OCI-LY1 (cell line): ENCODE measurements at regions not wholly inside any gene's neighbourhood (a gene's known extent, or its start where the extent isn't known, plus 50 kb on each side); places are given as distances from the start of the nearest gene placed in this dataset.
"Not testable (repeated sequence)": the region's sequence is repeated elsewhere in the genome, so short reads cannot be mapped to it uniquely, and the experiment has no call there.

Experiments used
- H2AFZ ChIP-seq: fragments of 200-600 bp; sonication (generic), shearing (Covaris generic); 2 replicates; pipeline ENCODE4 v1.6.0; 2014; ENCODE audit warnings: antibody characterized with exemption, mild to moderate bottlenecking, low read length
- H3F3A ChIP-seq: fragments of 200-600 bp; sonication (generic), shearing (Covaris generic); 2 replicates; pipeline ENCODE4 v1.6.0; 2014; ENCODE audit warnings: mild to moderate bottlenecking, antibody characterized with exemption, low read length, moderate library complexity; ENCODE audit not compliant: insufficient read depth
- H3K27ac ChIP-seq: fragments of 200-600 bp; sonication (generic); 2 replicates; pipeline ENCODE4 v1.5.1; 2014; ENCODE audit warnings: low read length, mixed run types, mild to moderate bottlenecking, low read depth; ENCODE audit not compliant: poor library complexity, severe bottlenecking
- H3K27me3 ChIP-seq: fragments of 200-600 bp; sonication (generic); 2 replicates; pipeline ENCODE4 v1.6.0; 2014; ENCODE audit warnings: antibody characterized with exemption, mild to moderate bottlenecking, low read length, moderate library complexity; ENCODE audit not compliant: insufficient read depth
- H3K36me3 ChIP-seq: fragments of 200-600 bp; sonication (generic); 2 replicates; pipeline ENCODE4 v1.6.1; 2014; ENCODE audit warnings: mild to moderate bottlenecking, antibody characterized with exemption, low read length, moderate library complexity, mixed read lengths; ENCODE audit not compliant: insufficient read depth
- H3K4me1 ChIP-seq: fragments of 200-600 bp; sonication (generic); 2 replicates; pipeline ENCODE4 v1.5.1; 2014; ENCODE audit warnings: mild to moderate bottlenecking, low read length, moderate library complexity; ENCODE audit not compliant: insufficient read depth, severe bottlenecking
- H3K4me2 ChIP-seq: fragments of 200-600 bp; sonication (generic), shearing (Covaris generic); 2 replicates; pipeline ENCODE4 v1.6.1; 2014; ENCODE audit warnings: low read length
- H3K4me3 ChIP-seq: fragments of 200-600 bp; sonication (generic); 2 replicates; pipeline ENCODE4 v1.5.1; 2014; ENCODE audit warnings: low read length, low read depth, mild to moderate bottlenecking, mixed read lengths; ENCODE audit not compliant: poor library complexity, severe bottlenecking
- H3K79me2 ChIP-seq: fragments of 200-600 bp; shearing (Covaris generic); 2 replicates; pipeline ENCODE4 v1.6.1; 2016; ENCODE audit warnings: mixed run types, low read length, mixed read lengths; ENCODE audit not compliant: insufficient read depth
- H3K9ac ChIP-seq: fragments of 200-600 bp; sonication (generic), shearing (Covaris generic); 2 replicates; pipeline ENCODE4 v1.6.1; 2014; ENCODE audit warnings: mild to moderate bottlenecking, low read length, mixed read lengths
- H3K9me2 ChIP-seq: fragments of 200-600 bp; sonication (generic), shearing (Covaris generic); 2 replicates; pipeline ENCODE4 v1.6.1; 2014; ENCODE audit warnings: low read depth, mild to moderate bottlenecking, low read length, mixed read lengths
- H3K9me3 ChIP-seq: fragments of 200-600 bp; shearing (Covaris generic); 2 replicates; pipeline ENCODE4 v1.6.1; 2014; ENCODE audit warnings: low read length, mixed read lengths
- H4K20me1 ChIP-seq: fragments of 200-600 bp; sonication (generic), shearing (Covaris generic); 2 replicates; pipeline ENCODE4 v1.6.0; 2016; ENCODE audit warnings: mild to moderate bottlenecking, low read length; ENCODE audit not compliant: insufficient read depth
- EZH2 ChIP-seq: fragments of 200-600 bp; sonication (generic), shearing (Covaris generic); IDR thresholded peaks from 2 replicates; pipeline ENCODE4 v1.8.0; 2017; ENCODE audit warnings: borderline replicate concordance, mixed run types, mild to moderate bottlenecking, antibody characterized with exemption, low read length, moderate library complexity, mixed read lengths
- TF ChIP-seq, protein P1 (sequence below): fragments of 200-600 bp; sonication (generic), shearing (Covaris generic); IDR thresholded peaks from 2 replicates; pipeline ENCODE4 v1.5.1; 2017; ENCODE audit warnings: mild to moderate bottlenecking, antibody characterized with exemption, low read length, moderate library complexity, mixed read lengths

DNA sequence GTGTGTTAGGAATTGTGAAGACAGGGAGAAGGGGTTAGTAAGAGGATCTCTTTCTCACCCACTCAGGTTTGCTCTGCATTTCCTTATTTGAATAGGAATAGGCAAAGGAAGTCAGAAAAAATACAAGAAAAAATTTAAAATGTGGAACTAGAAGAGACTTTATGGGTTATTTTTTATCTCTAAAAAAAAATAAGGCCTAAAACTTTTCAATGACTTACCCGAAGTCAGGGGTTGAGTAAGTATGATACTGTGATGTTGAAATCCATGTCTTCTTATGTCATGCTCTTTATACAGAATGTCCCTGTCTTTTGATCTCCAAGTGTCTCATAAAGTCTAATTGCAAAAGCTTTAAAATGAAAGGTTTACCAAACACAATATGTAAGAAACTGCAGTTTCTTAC is 148.3 kb upstream of the PIK3R1 start:
- H2AFZ ChIP-seq = no peak overlapping the region
- no peaks in the 10 kb centered on the region for H3K4me1 ChIP-seq
- no peaks in the 10 kb centered on the region for H3K9me2 ChIP-seq
- no peaks in the 10 kb centered on the region for H3K79me2 ChIP-seq
- H4K20me1 ChIP-seq = no peaks in the 10 kb centered on the region
- no peaks in the 10 kb centered on the region for H3F3A ChIP-seq
- H3K9ac ChIP-seq = no peak overlapping the region
- TF ChIP-seq, protein P1, sequence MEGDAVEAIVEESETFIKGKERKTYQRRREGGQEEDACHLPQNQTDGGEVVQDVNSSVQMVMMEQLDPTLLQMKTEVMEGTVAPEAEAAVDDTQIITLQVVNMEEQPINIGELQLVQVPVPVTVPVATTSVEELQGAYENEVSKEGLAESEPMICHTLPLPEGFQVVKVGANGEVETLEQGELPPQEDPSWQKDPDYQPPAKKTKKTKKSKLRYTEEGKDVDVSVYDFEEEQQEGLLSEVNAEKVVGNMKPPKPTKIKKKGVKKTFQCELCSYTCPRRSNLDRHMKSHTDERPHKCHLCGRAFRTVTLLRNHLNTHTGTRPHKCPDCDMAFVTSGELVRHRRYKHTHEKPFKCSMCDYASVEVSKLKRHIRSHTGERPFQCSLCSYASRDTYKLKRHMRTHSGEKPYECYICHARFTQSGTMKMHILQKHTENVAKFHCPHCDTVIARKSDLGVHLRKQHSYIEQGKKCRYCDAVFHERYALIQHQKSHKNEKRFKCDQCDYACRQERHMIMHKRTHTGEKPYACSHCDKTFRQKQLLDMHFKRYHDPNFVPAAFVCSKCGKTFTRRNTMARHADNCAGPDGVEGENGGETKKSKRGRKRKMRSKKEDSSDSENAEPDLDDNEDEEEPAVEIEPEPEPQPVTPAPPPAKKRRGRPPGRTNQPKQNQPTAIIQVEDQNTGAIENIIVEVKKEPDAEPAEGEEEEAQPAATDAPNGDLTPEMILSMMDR = no peak
- no peak for TF ChIP-seq EZH2
- H3K4me3 ChIP-seq = no peak overlapping the region
- no peak overlapping the region for H3K4me2 ChIP-seq
- H3K9me3 ChIP-seq = no peaks in the 10 kb centered on the region
- H3K27me3 ChIP-seq = no peaks in the 10 kb centered on the region
- H3K27ac ChIP-seq = no peak overlapping the region
- H3K36me3 ChIP-seq = no peaks in the 10 kb centered on the region

DNA sequence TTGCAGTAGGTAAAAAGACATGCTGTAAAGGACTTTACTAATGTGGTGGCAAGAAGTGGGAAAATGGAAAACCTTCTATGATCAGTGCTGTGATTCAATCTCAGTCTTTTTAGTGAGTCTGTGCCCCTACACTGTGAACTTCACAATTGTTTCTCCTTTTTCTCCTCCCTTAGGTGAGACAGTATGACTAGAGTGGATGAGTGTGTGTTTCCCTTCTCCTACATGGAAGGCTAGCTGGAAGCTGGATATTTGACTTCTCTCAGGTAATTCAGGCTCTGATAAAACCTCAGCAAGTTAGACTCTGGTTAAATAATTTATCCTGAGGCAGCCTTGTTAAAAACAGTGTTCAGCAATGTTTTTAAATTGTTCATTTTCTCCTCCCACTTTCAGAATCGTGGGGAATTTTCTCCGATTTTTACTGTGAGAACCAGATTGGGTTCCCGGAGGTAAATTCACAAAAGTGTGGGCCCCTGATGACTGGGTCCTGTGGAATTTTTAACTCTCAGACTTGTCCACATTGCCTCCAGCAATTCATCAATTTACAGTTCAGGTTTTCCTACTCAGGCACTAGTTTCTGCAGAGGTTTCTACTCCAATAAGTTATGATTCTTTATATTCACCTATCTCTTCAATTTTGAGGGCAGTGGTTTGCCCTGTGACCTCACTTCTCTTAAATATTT is 149.1 kb upstream of the PIK3R1 start:
- H4K20me1 ChIP-seq = no peaks in the 10 kb centered on the region
- no peak overlapping the region for H2AFZ ChIP-seq
- no peak overlapping the region for H3K4me2 ChIP-seq
- H3K79me2 ChIP-seq = no peaks in the 10 kb centered on the region
- no peaks in the 10 kb centered on the region for H3K9me3 ChIP-seq
- no peaks in the 10 kb centered on the region for H3K27me3 ChIP-seq
- H3K4me1 ChIP-seq = no peaks in the 10 kb centered on the region
- H3K9me2 ChIP-seq = no peaks in the 10 kb centered on the region
- H3K27ac ChIP-seq = no peak overlapping the region
- no peak overlapping the region for H3K4me3 ChIP-seq
- H3K36me3 ChIP-seq = no peaks in the 10 kb centered on the region
- H3K9ac ChIP-seq = no peak overlapping the region
- H3F3A ChIP-seq = no peaks in the 10 kb centered on the region
- no peak for TF ChIP-seq EZH2
- TF ChIP-seq, protein P1 = no peak

DNA sequence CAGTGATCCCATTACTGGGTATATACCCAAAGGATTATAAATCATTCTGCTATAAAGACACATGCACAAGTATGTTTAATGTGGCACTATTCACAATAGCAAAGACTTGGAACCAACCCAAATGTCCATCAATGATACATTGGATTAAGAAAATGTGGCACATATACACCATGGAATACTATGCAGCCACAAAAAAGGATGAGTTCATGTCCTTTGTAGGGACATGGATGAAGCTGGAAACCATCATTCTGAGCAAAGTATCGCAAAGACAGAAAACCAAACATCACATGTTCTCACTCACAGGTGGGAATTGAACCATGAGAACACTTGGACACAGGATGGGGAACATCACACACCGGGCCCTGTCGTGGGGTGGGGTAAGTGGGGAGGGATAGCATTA is 150.2 kb upstream of the PIK3R1 start:
- H3K4me1 ChIP-seq, H3K36me3 ChIP-seq, H3K79me2 ChIP-seq, H3K4me2 ChIP-seq, H3K4me3 ChIP-seq, H3F3A ChIP-seq, H3K9me3 ChIP-seq, H3K9ac ChIP-seq, H3K27me3 ChIP-seq, H3K9me2 ChIP-seq, H3K27ac ChIP-seq, H2AFZ ChIP-seq, H4K20me1 ChIP-seq: not testable (repeated sequence)

DNA sequence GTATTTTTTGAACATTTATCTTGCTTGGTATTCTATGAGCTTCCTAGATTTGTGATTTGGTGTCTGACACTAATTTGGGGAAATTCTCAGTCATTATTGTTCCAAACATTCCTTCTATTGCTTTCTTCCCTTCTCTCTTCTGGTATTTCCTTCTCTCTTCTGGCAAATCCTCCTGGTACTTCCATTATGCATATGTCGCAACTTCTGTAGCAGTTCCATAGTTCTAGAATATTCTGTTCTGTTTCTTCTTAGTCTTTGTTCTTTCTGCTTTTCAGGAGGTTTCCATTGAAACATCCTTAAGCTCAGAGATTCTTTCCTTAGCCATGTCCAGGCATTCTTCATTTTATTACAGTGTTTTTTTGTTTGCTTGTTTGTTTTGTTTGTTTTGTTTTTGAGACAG is 155.2 kb upstream of the PIK3R1 start:
- Histone ChIP-seq H3K4me2 (no peak overlapping the region), H2AFZ (no peak overlapping the region), H4K20me1 (no peaks in the 10 kb centered on the region), H3F3A (no peaks in the 10 kb centered on the region), H3K27me3 (no peaks in the 10 kb centered on the region), H3K9me3 (no peaks in the 10 kb centered on the region), H3K27ac (no peak overlapping the region), H3K9me2 (no peaks in the 10 kb centered on the region), H3K4me3 (no peak overlapping the region), H3K36me3 (no peaks in the 10 kb centered on the region), H3K9ac (no peak overlapping the region), H3K4me1 (no peaks in the 10 kb centered on the region), H3K79me2 (no peaks in the 10 kb centered on the region)
- TF ChIP-seq, protein P1 = no peak
- no peak for TF ChIP-seq EZH2
